ACC112 (cell line): ENCODE measurements at regions not wholly inside any gene's neighbourhood (a gene's known extent, or its start where the extent isn't known, plus 50 kb on each side); places are given as distances from the start of the nearest gene placed in this dataset.
A peak's percentile ranks its signal among the peaks of the same experiment; 100 is the strongest.

Source experiments
- H2AFZ ChIP-seq: fragments of 200-600 bp; sonication (generic); one replicate; pipeline ENCODE4 v1.6.0; 2017; ENCODE audit warnings: antibody characterized with exemption, low read length; ENCODE audit not compliant: unreplicated experiment
- H3K27ac ChIP-seq: fragments of 200-600 bp; sonication (generic); 2 replicates; pipeline ENCODE4 v1.5.1; 2014; ENCODE audit warnings: low read depth, mild to moderate bottlenecking, antibody characterized with exemption, low read length, moderate library complexity
- H3K27me3 ChIP-seq: fragments of 200-600 bp; sonication (generic); 2 replicates; pipeline ENCODE4 v1.6.1; 2014; ENCODE audit warnings: mild to moderate bottlenecking, antibody characterized with exemption, low read length, moderate library complexity, mixed read lengths; ENCODE audit not compliant: insufficient read depth
- H3K36me3 ChIP-seq: fragments of 200-600 bp; sonication (generic); 2 replicates; pipeline ENCODE4 v1.6.1; 2016; ENCODE audit warnings: mild to moderate bottlenecking, antibody characterized with exemption, low read length, moderate library complexity, mixed read lengths; ENCODE audit not compliant: insufficient read depth
- H3K4me1 ChIP-seq: fragments of 200-600 bp; sonication (generic); one replicate; pipeline ENCODE4 v1.6.1; 2016; ENCODE audit warnings: low read length, mixed read lengths; ENCODE audit not compliant: insufficient read depth, unreplicated experiment, control insufficient read depth
- H3K4me3 ChIP-seq: fragments of 200-600 bp; sonication (generic); 2 replicates; pipeline ENCODE4 v1.5.1; 2014; ENCODE audit warnings: mild to moderate bottlenecking, low read depth, low read length
- H3K79me2 ChIP-seq: fragments of 200-600 bp; sonication (generic); one replicate; pipeline ENCODE4 v1.6.0; 2016; ENCODE audit warnings: low read length; ENCODE audit not compliant: control insufficient read depth, unreplicated experiment, insufficient read depth

DNA sequence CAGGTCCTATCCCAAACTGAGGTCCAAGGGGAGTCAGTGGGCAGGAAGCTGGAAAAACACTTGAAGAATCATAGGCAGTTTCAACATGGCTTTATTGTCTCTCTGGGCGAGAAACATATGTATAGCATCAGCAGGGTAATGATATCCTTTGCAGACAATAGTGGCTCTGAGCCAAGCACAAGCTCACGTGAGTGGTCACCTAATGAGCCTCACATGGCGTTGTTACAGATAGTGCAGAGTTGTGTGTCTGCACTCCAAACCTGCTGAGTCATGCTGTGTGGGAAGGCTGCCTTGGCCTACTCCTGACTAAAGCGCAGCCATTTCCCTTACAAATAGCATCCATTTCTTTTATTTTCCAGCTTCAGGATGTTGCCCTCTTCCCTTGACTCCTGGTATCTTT, 105.2 kb upstream of the SYT1 start:
- no peak overlapping the region for H3K4me3 ChIP-seq
- no peak overlapping the region for H3K27ac ChIP-seq
- H3K79me2 ChIP-seq = no peaks in the 10 kb centered on the region
- no peaks in the 10 kb centered on the region for H3K27me3 ChIP-seq
- no peaks in the 10 kb centered on the region for H3K4me1 ChIP-seq
- H3K36me3 ChIP-seq = no peaks in the 10 kb centered on the region
- H2AFZ ChIP-seq = no peak overlapping the region

GRCh38 chr12:78760906-78761305, 103.7 kb upstream of the SYT1 start:
- H2AFZ ChIP-seq = no peak overlapping the region
- no peaks in the 10 kb centered on the region for H3K79me2 ChIP-seq
- no peaks in the 10 kb centered on the region for H3K4me1 ChIP-seq
- H3K27me3 ChIP-seq = no peaks in the 10 kb centered on the region
- no peak overlapping the region for H3K4me3 ChIP-seq
- no peaks in the 10 kb centered on the region for H3K36me3 ChIP-seq
- H3K27ac ChIP-seq = no peak overlapping the region

GRCh38 chr12:78764913-78765312, 99.7 kb upstream of the SYT1 start:
- no peaks in the 10 kb centered on the region for H3K36me3 ChIP-seq
- no peak overlapping the region for H2AFZ ChIP-seq
- no peak overlapping the region for H3K4me3 ChIP-seq
- no peaks in the 10 kb centered on the region for H3K4me1 ChIP-seq
- no peak overlapping the region for H3K27ac ChIP-seq
- no peaks in the 10 kb centered on the region for H3K79me2 ChIP-seq
- no peaks in the 10 kb centered on the region for H3K27me3 ChIP-seq

DNA sequence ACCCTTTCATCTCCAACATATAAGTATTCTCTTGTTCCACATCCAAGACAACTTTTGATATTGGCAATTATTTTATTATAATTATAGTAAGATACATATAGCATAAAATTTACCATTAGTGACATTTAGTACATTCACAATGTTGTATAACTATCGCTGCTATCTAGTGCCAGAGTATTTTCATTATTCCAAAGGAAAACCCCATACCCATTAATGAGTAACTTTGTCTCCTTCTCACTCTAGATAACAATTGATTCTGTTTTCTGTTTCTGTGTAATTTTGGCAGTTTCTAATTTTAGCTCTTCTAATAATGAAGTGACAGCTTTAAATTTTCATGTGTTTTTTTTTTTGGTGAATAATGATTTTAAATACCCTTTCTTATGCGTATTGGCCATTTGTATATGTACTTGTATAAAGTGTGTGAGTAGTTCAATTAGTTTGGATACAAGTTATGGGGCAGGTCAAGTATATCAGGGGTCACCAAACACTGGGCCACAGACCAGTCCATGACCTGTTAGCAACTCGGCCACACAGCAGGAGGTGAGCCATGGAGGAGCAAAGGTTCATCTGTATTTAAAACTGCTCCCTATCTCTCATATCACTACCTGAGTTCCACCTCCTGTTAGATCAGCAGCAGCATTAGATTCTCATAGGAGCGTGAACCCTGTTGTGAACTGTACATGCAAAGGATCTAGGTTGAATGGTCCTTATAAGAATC, 97.2 kb upstream of the SYT1 start:
- Histone ChIP-seq H3K4me3 (no peak overlapping the region), H3K36me3 (no peaks in the 10 kb centered on the region), H3K79me2 (no peaks in the 10 kb centered on the region), H3K27ac (no peak overlapping the region), H2AFZ (no peak overlapping the region), H3K27me3 (no peaks in the 10 kb centered on the region), H3K4me1 (no peaks in the 10 kb centered on the region)

DNA sequence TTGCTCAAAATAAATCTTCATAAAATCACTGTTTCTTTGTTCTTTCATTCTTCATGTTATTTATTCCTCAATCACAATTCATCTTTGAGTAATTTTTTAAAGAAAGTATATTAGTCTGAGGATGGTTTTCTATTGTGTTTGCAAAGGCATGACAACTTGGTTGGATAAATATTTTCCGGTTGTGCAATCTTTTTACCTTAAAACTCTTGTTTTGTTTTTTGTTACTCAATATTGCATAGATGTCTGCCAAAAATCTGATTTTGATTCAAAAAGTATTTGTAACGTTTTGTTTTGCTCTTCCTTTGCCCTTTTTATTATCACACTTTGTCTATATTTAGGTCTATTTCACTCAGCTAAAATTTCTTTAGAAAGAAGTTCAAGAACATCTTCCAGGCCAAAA, 86.2 kb upstream of the SYT1 start:
- Histone ChIP-seq H3K4me3 (no peak overlapping the region), H3K36me3 (no peaks in the 10 kb centered on the region), H3K79me2 (no peaks in the 10 kb centered on the region), H2AFZ (peak overlapping the region; percentile 9), H3K27me3 (no peaks in the 10 kb centered on the region), H3K4me1 (peaks cover 3% of the 10 kb centered on the region), H3K27ac (peak overlapping the region; percentile 33)

GRCh38 chr12:78787576-78787975, 77.0 kb upstream of the SYT1 start:
- no peak overlapping the region for H3K27ac ChIP-seq
- H3K4me1 ChIP-seq = no peaks in the 10 kb centered on the region
- H3K4me3 ChIP-seq = no peak overlapping the region
- H3K79me2 ChIP-seq = no peaks in the 10 kb centered on the region
- no peaks in the 10 kb centered on the region for H3K27me3 ChIP-seq
- no peaks in the 10 kb centered on the region for H3K36me3 ChIP-seq
- H2AFZ ChIP-seq = no peak overlapping the region

DNA sequence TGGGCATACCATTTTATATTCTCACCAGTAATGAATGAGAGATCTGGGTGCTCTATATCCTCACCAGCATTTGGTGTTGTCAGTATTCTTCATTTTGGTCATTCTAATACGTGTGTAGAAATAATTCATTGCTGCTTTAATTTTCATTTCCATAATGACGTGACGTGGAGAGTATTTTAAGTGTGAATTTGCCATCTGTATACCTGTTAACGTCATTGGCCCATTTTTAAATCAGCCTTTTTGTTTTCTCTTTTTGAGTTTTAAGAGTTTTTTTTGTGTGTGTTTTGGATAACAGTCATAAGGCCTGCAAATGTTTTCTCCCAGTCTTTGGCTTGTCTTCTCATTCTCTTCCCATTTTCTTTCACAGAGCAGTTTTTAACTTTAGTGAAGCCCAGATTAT, 74.4 kb upstream of the SYT1 start:
- no peak overlapping the region for H2AFZ ChIP-seq

DNA sequence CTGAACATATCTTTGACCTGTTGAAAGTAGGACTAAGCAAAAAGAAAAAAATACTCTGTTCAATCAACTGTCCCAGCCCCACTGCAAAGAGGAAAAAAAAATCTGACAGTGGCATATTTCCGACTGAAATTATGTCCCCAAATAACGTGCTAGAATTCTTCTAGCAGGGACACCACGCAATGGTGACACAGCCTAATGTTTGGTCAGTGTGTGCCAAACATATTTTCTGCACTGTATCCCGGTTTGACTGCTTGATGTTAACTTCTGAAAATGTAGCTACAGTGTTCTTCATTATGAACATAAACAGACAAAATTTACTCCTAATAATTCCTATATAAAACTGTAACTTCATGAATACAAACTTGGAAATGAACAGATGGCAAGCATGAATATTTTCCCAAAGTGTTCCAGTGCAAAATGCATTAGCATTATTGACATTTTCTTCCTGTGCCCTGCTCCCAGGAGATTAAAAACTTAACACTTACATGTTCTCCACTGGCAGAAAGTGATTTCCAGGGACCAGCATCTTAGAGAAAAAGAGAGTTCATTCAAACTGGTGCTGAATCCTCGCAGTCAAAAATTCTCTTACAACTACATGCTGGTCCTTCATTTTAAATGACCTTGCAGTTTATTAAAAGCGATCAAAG, 72.4 kb upstream of the SYT1 start:
- Histone ChIP-seq H3K4me1 (no peaks in the 10 kb centered on the region), H3K27ac (no peak overlapping the region), H3K36me3 (no peaks in the 10 kb centered on the region), H2AFZ (no peak overlapping the region), H3K27me3 (no peaks in the 10 kb centered on the region), H3K79me2 (no peaks in the 10 kb centered on the region), H3K4me3 (no peak overlapping the region)

More for the DNA sequence above, 74.4 kb upstream of the SYT1 start:
- Histone ChIP-seq H3K4me1 (no peaks in the 10 kb centered on the region), H3K27ac (no peak overlapping the region), H3K4me3 (no peak overlapping the region), H3K36me3 (no peaks in the 10 kb centered on the region), H3K27me3 (no peaks in the 10 kb centered on the region), H3K79me2 (no peaks in the 10 kb centered on the region)

GRCh38 chr12:78793491-78793890, 71.1 kb upstream of the SYT1 start:
- Histone ChIP-seq H3K4me3 (no peak overlapping the region), H3K27me3 (no peaks in the 10 kb centered on the region), H2AFZ (no peak overlapping the region), H3K27ac (no peak overlapping the region), H3K79me2 (no peaks in the 10 kb centered on the region), H3K4me1 (no peaks in the 10 kb centered on the region), H3K36me3 (no peaks in the 10 kb centered on the region)

- H3K4me3 ChIP-seq = no peak overlapping the region
- no peak overlapping the region for H3K27ac ChIP-seq
- no peaks in the 10 kb centered on the region for H3K79me2 ChIP-seq
- no peaks in the 10 kb centered on the region for H3K4me1 ChIP-seq
- H2AFZ ChIP-seq = no peak overlapping the region
- no peaks in the 10 kb centered on the region for H3K27me3 ChIP-seq
- H3K36me3 ChIP-seq = no peaks in the 10 kb centered on the region
These were observed 70.6 kb upstream of the SYT1 start for GRCh38 chr12:78793982-78794381.

DNA sequence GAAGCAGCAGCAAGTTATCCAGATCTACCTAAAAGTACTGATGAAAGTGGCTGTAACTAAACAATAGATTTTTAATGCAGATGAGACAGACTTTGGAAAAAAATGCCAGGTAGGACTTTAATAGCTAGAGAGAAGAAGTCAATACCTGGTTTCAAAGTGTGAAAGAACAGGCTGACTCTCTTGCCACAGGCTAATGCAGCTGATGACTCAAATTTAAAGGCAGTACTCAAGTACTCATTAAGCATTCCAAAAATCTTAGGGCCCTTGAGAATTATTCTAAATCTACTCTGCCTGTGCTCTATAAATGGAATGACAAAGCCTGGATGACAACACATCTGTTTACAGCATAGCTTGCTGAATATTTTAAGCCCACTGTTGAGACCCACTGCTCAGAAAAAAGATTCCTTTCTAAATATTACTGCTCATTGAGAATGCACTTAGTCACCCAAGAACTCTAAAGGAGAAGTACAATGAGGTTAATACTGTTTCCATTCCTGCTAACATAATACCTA, 68.6 kb upstream of the SYT1 start:
- Histone ChIP-seq H3K4me1 (no peaks in the 10 kb centered on the region), H3K4me3 (no peak overlapping the region)

More for the DNA sequence above, 68.6 kb upstream of the SYT1 start:
- Histone ChIP-seq H3K36me3 (no peaks in the 10 kb centered on the region), H3K79me2 (no peaks in the 10 kb centered on the region), H3K27me3 (no peaks in the 10 kb centered on the region), H3K27ac (no peak overlapping the region), H2AFZ (no peak overlapping the region)
